Stimulated activated CD8-positive, alpha-beta memory T cell treated with anti-CD3 and anti-CD28 coated beads, Interleukin-4, amount 100 ng/mL, for 48 hours (primary cell): ENCODE measurements at regions not wholly inside any gene's neighbourhood (a gene's known extent, or its start where the extent isn't known, plus 50 kb on each side); places are given as distances from the start of the nearest gene placed in this dataset.

Experiments
- DNase-seq: peaks from one replicate; pipeline ENCODE4 v3.0.0-alpha.2; 2020

DNA sequence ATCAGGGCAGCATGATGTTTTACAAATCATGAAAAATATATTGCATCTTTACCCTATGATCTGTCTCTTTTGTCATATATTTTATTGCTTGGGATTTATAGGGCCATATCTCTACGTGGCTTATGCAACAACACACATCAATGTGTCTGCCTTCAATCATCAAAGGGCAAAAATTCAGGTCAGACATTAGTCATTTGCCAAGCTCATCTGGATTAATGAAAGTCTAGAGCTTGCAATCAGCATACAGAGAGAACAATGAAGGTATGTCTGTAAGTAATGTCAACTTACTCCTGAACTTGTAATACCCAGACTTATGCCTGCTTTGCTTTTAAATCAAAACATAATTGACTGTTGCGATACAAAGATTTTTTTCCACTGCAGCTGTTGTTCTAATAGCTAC is 282.7 kb downstream of the HAO1 start:
- DNase-seq: no peak

DNA sequence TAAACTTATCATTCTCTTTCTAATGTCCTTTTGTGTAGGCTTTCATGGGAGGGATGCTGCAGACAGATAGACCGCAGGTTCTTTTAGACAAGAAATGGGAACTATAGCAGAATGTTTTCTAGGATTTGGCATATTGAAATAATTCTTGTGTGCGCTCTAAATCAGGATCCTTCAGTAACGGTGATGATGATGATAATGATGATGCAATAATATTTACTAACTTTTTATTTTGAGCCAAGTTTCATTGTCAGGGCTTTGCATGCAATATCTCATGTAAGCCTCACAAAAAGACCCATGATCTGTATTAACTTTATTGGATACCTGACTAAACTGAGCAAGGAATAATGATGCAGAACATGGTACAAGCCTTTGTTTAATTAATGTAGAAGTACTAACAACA is 280.1 kb downstream of the HAO1 start:
- DNase-seq: no peak

GRCh38 chr20:7665376-7665775 is 274.9 kb downstream of the HAO1 start:
- DNase-seq: no peak

- no peak for DNase-seq
These were observed 273.1 kb downstream of the HAO1 start for GRCh38 chr20:7667194-7667593.

DNA sequence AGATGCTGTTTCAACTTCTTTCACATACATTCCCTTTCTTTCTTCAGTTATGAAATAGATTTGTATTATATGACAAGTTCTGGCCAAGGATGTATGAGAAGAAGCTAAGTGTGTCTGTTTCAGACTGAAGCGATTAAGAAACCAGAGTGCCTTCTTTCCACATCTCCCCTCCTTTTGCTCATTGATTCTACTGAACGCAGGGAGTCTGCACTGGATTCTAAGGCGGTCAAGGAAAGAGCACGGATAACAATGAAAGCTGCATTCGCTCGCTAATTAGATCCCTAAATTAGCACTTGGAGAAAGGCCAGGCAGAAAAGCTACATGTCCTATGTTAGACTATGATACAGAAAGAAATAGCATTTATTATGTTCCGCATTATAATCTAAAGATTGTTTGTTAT is 267.7 kb downstream of the HAO1 start:
- DNase-seq: no peak

- no peak for DNase-seq
These were observed 266.4 kb downstream of the HAO1 start for GRCh38 chr20:7673841-7674240.

DNA sequence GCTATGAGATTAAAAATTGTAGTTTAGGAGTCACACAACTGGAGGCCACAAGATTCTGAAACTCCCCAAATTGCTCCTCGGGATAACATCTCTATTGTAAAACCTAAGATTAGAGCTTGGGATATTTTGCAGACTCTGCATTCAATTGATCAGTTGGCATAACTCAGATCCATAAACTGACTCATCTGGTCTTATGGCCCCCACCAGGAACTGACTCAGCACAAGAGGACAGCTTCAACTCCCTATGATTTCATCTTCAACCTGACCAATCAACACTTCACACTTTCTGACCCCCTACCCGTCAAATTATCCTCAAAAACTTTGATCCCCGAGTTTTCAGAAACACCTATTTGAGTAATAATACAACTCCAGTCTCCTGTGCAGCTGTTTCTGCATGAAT is 257.3 kb downstream of the HAO1 start:
- no peak for DNase-seq

- DNase-seq: no peak
These were observed 253.2 kb downstream of the HAO1 start for GRCh38 chr20:7687065-7687464.

GRCh38 chr20:7689151-7689550 is 251.1 kb downstream of the HAO1 start:
- no peak for DNase-seq

GRCh38 chr20:7691647-7692269 is 248.5 kb downstream of the HAO1 start:
- no peak for DNase-seq

- no peak for DNase-seq
These were observed 247.8 kb downstream of the HAO1 start for GRCh38 chr20:7692478-7692877.

- DNase-seq: no peak
These were observed 246.5 kb downstream of the HAO1 start for GRCh38 chr20:7693761-7694160.

- no peak for DNase-seq
These were observed 245.2 kb downstream of the HAO1 start for GRCh38 chr20:7695051-7695495.

- no peak for DNase-seq
These were observed 244.6 kb downstream of the HAO1 start for GRCh38 chr20:7695635-7696034.

DNA sequence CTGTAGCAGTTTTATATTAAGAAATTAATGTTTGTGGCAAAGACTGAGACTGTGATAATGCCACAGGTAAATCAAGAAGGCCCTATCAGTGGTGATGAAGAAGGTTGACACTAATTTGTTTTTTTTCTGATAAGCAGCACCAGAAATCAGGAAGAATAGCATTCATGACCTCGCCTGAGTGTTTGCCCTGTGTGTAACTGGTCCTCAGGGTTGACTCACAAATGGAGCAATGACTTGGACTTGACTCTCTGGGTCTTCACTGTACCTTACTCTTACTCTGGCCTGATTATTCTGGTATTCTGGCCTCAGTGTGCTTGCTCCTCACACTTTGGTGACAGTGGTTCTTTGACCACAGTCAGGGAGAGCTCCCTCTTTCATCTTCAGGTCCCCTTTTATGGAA is 243.9 kb downstream of the HAO1 start:
- DNase-seq: no peak

GRCh38 chr20:7702141-7702540 is 238.1 kb downstream of the HAO1 start:
- DNase-seq: no peak

DNA sequence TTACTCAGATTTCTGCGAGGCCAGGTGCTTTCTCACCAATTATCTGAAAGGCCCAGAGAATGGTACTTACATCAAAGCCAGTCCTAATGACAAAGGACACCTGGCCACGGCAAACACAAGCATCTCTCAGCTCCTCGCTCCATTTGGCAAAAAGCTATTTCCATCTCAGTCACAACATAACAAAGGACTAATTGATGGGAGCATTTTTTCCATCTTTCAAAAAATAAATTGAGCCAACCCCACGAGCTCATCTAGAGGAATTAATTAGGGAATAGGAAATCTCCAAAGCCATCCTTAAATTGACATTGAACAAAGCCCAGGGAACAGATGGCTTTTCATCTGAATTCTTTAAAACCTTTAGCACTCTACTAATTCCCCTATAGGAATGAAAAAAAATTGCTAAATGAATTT is 236.7 kb downstream of the HAO1 start:
- no peak for DNase-seq

- no peak for DNase-seq
These were observed 236.3 kb downstream of the HAO1 start for GRCh38 chr20:7703996-7704395.

DNA sequence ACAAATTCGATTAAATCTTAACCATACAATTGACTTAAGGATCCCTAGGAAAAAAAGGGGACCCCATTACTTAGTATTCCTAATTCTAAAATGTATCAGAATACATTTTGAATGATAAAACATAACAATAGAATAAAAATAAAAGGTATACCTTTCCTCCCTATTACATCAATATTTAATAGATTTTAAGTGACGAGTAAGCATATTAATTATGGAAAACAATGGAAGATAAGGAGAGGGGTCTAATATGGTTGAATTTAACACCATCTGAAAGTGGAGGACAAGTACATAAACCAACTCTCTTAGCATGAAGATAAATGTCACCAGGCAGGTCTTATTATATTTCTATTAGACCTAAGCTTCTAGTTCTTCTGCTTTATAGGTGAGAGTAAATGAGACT is 232.1 kb downstream of the HAO1 start:
- DNase-seq: no peak

DNA sequence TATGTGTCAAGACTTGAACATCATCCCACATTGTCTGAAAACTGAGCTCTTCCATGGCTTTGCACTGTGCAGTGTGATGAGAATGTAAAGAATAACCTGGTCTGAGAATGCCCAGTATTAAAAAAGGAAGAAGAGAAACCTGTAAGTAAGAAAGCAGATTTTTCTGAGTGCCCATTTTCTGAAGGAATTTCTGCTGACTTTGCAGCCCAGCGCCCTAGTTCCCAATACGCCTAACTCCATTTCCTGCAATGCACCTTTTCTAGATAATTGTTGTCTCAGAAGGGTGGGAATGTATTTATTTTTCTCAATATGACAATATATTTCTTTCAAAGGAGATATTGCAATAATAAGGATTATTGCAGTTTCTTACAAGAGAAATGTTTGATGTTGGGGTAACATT is 231.5 kb downstream of the HAO1 start:
- no peak for DNase-seq

GRCh38 chr20:7710440-7710839 is 229.8 kb downstream of the HAO1 start:
- no peak for DNase-seq

GRCh38 chr20:7712661-7713060 is 227.6 kb downstream of the HAO1 start:
- DNase-seq: no peak

- no peak for DNase-seq
These were observed 225.7 kb downstream of the HAO1 start for GRCh38 chr20:7714549-7714948.

DNA sequence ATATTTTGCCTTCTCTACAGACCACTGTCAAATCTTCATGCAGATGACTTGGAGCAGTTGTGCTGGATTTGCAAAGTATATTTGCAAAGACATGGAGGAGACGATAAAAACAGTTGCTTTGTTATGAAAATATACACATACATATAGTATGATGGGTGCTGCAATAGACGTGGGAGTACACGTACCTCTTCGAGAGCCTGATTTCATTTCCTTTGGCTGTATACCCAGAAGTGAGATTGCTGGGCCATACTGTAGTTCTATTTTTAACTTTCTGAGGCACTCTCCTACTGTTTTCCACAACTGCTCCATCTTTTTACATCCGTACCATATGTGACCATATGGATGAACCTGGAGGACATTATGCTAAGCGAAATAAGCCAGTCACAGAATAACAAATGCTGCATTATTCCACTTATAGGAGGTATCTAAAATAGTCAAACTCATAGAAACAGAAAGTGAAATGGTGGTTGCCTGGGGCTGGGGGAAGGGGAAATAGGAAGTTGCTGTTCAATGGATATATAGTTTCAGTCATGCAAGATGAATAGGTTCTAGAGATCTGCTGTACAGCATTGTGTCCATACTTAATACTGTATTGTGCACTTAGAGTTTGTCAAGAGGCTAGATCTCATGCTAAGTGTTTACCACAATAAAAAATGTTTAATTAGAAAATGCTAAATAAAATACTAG is 223.8 kb downstream of the HAO1 start:
- DNase-seq: no peak

GRCh38 chr20:7722564-7722963 is 217.7 kb downstream of the HAO1 start:
- no peak for DNase-seq
